Heart right ventricle (tissue), 16 donors: ENCODE measurements at regions not wholly inside any gene's neighbourhood (a gene's known extent, or its start where the extent isn't known, plus 50 kb on each side); places are given as distances from the start of the nearest gene placed in this dataset.
"Not testable (repeated sequence)": the region's sequence is repeated elsewhere in the genome, so short reads cannot be mapped to it uniquely, and the experiment has no call there.

ENCODE experiments used
- ATAC-seq, 8 donors: fragments of 200-7000 bp; cut with Tn5 transposase; one replicate each; pipeline ENCODE4 v1.9.1; 2020; ENCODE audit warnings: mild to moderate bottlenecking in 8 of 8, moderate library complexity in 8 of 8, moderate number of reproducible peaks in 1 of 8
- DNase-seq, 2 donors: peaks; one replicate each; pipeline ENCODE4 v3.0.0-alpha.2; 2020
- H3K27ac ChIP-seq, 10 donors: fragments of 200-600 bp; sonication (generic) in 2 of 10; one replicate each; pipeline versions ENCODE4 v1.5.0 to v1.8.0; 2020 to 2022; ENCODE audit warnings: mild to moderate bottlenecking in 3 of 10
- H3K27me3 ChIP-seq, 7 donors: fragments of 200-600 bp; one replicate each; pipeline ENCODE4 v1.8.0; 2021 to 2022; ENCODE audit warnings: mild to moderate bottlenecking in 2 of 7
- H3K36me3 ChIP-seq, 9 donors: fragments of 200-600 bp; sonication (generic) in 1 of 9; one replicate each; pipeline versions ENCODE4 v1.5.0 to v1.8.0; 2020 to 2022; ENCODE audit warnings: mild to moderate bottlenecking in 2 of 9
- H3K4me1 ChIP-seq, 9 donors: fragments of 200-600 bp; sonication (generic) in 1 of 9; one replicate each; pipeline versions ENCODE4 v1.5.0 to v1.8.0; 2020 to 2022; ENCODE audit warnings: mild to moderate bottlenecking in 4 of 9
- H3K4me3 ChIP-seq, 10 donors: fragments of 200-600 bp; sonication (generic) in 2 of 10; one replicate each; pipeline versions ENCODE4 v1.5.0 to v1.8.0; 2020 to 2022; ENCODE audit warnings: mild to moderate bottlenecking in 7 of 10, moderate library complexity in 2 of 10
- H3K9me3 ChIP-seq, 11 donors: fragments of 200-600 bp in 10 of 11; sonication (generic) in 2 of 11; one replicate each; pipeline versions ENCODE4 v1.5.0 to v1.8.0; 2013 to 2022; ENCODE audit warnings: mild to moderate bottlenecking in 2 of 11, control low read depth in 1 of 11, moderate library complexity in 1 of 11
- WGBS, 2 donors: extraction: QIAGEN DNeasy Blood & Tissue Kit; methylation state at CpG; one replicate each; pipeline ENCODE4 v1.1.7; 2013; ENCODE audit warnings: inconsistent platforms in 1 of 2; 5-methylcytosine and 5-hydroxymethylcytosine counted together
- intact Hi-C, 10 donors: fragments of 100-400 bp; cut with DNase I; formaldehyde crosslinking; loops; one replicate each; pipeline versions ENCODE4 v1.11.1 to v1.14.2; 2022
- TF ChIP-seq, protein P1 (sequence below), 9 donors: fragments of 200-600 bp; sonication (generic) in 2 of 9; IDR thresholded peaks; one replicate each; pipeline versions ENCODE4 v1.5.0 to v1.8.0; 2021 to 2022; ENCODE audit warnings: antibody characterized with exemption in 9 of 9, mild to moderate bottlenecking in 5 of 9, moderate library complexity in 1 of 9
- donor health status: Arrhythmogenic right ventricular cardiomyopathy.
- donor health status: ischemic (EF 13 %, LVEDD 7.1; RV severe dilation, severe dysfunction).
- donor health status: healthy with polysubstance abuse.
- donor health status: DM: no; HTN: yes; CAD: no.
- donor health status: DM: no; HTN: no; CAD: no.
- donor health status: ischemic (EF 25% LVEDD 6.9; RV normal size, moderate dysfunction).
- donor health status: ischemic (EF 25% LVEDD 5.7; RV mildly dilated, moderate dysfunction).
- donor health status: healthy.
- donor health status: DM: yes; HTN: yes; CAD: no.
- donor health status: Ischemic cardiomyopathy.
- donor health status: ischemic (EF 35%, LVEDD 5.7; RV mildly dilated, moderate dysfunction).
- donor health status: nonischemic (EF 11% LVEDD 7.7; RV severe dilation, severe dysfunction).
- donor health status: DM: yes; HTN: yes; CAD: no.
- donor health status: PGD.
- donor health status: ischemic (EF 29% LVEDD 5.4; RV normal size, mild dysfunction).
- donor health status: nonischemic (EF 23%, LVEDD 6.1; RV moderate dilation, normal function).

DNA sequence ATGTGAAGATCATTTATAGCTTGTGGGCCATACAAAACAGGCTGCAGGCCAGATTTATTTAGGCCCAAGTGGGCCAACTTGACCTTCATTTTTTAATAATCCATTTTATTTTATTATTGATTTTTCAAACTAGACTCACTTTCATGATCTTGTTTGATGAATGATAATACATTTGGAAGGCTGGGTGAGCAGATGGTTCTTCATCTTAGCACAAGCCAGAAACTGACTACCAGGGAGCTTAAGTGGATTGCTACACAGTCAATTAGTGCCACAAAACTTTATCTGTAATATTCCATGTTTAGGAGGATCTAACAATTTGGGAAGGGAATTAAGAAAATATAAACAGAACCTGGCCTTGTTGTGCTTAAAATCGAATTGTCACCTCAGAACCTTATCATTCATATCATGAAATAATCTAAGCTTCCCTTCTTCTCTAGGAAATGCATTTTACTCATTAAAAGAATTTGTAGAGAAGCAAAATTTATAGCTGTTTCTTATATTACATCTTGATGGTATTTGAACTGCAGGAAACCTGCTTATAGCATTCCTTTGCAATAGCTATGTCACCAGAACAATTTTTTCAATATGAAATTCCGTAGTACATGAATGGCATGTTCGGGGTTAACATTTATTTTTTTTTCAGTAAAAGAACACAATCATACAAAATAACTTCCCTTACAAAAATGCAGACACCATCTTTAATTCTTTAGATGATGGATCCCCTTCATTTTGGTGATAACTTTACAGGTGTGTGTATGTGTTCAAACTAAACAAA is 62.0 kb upstream of the CSRP2 start:
- Histone ChIP-seq H3K9me3 (no peaks in the 10 kb centered on the region), H3K4me3 (no peak overlapping the region), H3K27ac (no peak overlapping the region), H3K4me1 (no peaks in the 10 kb centered on the region), H3K27me3 (no peaks in the 10 kb centered on the region), H3K36me3 (no peaks in the 10 kb centered on the region)
- WGBS, 2 donors, result 82 to 89% methylated on average over 3 of the region's 3 CpGs
- no peak for DNase-seq
- TF ChIP-seq, protein P1, sequence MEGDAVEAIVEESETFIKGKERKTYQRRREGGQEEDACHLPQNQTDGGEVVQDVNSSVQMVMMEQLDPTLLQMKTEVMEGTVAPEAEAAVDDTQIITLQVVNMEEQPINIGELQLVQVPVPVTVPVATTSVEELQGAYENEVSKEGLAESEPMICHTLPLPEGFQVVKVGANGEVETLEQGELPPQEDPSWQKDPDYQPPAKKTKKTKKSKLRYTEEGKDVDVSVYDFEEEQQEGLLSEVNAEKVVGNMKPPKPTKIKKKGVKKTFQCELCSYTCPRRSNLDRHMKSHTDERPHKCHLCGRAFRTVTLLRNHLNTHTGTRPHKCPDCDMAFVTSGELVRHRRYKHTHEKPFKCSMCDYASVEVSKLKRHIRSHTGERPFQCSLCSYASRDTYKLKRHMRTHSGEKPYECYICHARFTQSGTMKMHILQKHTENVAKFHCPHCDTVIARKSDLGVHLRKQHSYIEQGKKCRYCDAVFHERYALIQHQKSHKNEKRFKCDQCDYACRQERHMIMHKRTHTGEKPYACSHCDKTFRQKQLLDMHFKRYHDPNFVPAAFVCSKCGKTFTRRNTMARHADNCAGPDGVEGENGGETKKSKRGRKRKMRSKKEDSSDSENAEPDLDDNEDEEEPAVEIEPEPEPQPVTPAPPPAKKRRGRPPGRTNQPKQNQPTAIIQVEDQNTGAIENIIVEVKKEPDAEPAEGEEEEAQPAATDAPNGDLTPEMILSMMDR (IDR thresholded peaks at IDR 0.05), result no peak
- no peak for ATAC-seq
- intact Hi-C loops, result no loop called here

DNA sequence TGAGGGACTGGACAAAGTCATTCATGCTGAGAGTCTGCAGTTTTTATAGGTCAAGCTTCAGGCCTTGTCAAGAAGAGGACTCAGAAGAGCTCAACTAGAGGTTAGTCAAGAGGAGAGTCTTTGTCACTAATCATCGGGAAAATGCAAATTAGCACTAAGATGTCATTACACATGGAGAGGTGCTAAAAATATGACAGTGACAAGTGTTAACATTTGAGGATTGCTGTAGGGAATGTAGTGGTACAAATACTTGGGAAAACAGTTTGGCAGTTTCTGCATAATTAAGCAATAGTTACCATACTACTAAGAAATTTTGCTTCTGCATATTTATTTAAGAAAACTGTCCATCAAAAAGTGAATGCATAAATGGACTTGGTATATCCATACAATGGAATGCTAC is 60.9 kb upstream of the CSRP2 start:
- Histone ChIP-seq H3K27ac (no peak overlapping the region), H3K4me1 (no peaks in the 10 kb centered on the region), H3K36me3 (no peaks in the 10 kb centered on the region), H3K9me3 (no peaks in the 10 kb centered on the region), H3K27me3 (no peaks in the 10 kb centered on the region), H3K4me3 (no peak overlapping the region)
- DNase-seq (no peak), ATAC-seq (peak in 1 of 8 donors; percentile 37)
- intact Hi-C loops, result no loop called here
- WGBS, 2 donors, result 51 to 68% methylated on average over 1 of the region's 1 CpG
- TF ChIP-seq, protein P1 (IDR thresholded peaks at IDR 0.05), result no peak

DNA sequence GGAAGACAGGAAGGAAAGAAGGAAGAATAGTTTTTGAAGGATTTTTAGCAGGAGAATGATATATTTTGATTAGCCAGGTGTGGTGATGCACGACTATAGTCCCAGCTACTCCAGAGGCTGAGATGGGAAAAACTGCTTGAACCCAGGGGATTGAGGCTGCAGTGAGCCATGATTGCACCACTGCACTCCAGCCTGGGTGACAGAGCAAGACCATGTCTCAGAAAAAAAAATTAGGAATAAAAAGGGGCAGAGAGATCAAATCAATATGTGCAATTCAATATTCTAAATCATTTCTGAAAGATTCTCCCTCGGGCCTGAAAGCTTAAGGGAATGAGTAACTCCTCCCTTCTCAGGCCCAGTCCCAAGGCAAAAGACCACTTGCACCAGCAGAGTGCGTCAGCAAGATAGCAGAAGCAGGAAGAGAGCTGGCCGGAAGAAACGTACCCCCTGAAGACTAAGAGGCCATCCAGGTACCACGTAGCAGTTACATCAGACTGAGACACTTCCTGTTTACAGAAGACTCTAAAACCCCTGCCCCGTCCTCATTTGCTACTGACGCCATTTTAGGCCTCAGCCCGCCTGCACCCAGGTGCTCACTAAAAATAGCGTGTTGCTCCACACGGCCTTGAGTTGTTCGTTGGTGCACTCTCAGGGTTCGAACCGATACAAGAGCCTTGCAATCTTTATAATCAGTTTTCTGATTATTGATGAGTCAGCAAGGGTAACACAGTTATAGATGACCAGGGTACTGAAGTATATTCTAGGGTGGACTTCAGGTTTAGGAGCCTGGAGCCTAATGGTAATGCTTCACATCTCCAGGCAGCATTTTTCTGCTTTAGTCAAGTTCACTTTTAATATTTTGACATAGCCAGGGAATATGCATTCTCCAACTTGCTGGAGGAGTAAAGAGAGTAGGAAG is 57.7 kb upstream of the CSRP2 start:
- DNase-seq (no peak), ATAC-seq (no peak)
- Histone ChIP-seq H3K4me1 (no peaks in the 10 kb centered on the region), H3K9me3 (peaks cover 0 to 4% (median 0%) of the 10 kb centered on the region in 11 donors), H3K4me3 (no peak overlapping the region), H3K27me3 (no peaks in the 10 kb centered on the region), H3K27ac (no peak overlapping the region), H3K36me3 (no peaks in the 10 kb centered on the region)
- intact Hi-C loops, result no loop called here
- 80 to 84% methylated on average over 14 of the region's 14 CpGs for WGBS, 2 donors
- TF ChIP-seq, protein P1 (IDR thresholded peaks at IDR 0.05), result no peak

DNA sequence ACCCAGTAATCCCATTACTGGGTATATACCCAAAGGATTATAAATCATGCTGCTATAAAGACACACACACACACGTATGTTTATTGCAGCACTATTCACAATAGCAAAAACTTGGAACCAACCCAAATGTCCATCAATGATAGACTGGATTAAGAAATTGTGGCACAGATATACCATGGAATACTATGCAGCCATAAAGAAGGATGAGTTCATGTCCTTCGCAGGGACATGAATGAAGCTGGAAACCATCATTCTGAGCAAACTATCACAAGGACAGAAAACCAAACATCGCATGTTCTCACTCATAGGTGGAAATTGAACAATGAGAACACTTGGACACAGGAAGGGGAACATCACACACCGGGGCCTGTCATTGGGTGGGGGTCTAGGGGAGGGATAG is 54.6 kb upstream of the CSRP2 start:
- H3K27ac ChIP-seq, ATAC-seq, H3K36me3 ChIP-seq, intact Hi-C loops, H3K4me1 ChIP-seq, DNase-seq, H3K9me3 ChIP-seq, H3K27me3 ChIP-seq, H3K4me3 ChIP-seq: not testable (repeated sequence)
- 92 to 93% methylated on average over 4 of the region's 4 CpGs for WGBS, 2 donors
